GM18868 (cell line): ENCODE measurements at regions not wholly inside any gene's neighbourhood (a gene's known extent, or its start where the extent isn't known, plus 50 kb on each side); places are given as distances from the start of the nearest gene placed in this dataset.

Source experiments
- ATAC-seq: cut with Tn5 transposase; IDR thresholded peaks from one replicate; pipeline ENCODE4 v1.9.1; 2021; ENCODE audit warnings: mild to moderate bottlenecking, moderate library complexity; ENCODE audit not compliant: unreplicated experiment

DNA sequence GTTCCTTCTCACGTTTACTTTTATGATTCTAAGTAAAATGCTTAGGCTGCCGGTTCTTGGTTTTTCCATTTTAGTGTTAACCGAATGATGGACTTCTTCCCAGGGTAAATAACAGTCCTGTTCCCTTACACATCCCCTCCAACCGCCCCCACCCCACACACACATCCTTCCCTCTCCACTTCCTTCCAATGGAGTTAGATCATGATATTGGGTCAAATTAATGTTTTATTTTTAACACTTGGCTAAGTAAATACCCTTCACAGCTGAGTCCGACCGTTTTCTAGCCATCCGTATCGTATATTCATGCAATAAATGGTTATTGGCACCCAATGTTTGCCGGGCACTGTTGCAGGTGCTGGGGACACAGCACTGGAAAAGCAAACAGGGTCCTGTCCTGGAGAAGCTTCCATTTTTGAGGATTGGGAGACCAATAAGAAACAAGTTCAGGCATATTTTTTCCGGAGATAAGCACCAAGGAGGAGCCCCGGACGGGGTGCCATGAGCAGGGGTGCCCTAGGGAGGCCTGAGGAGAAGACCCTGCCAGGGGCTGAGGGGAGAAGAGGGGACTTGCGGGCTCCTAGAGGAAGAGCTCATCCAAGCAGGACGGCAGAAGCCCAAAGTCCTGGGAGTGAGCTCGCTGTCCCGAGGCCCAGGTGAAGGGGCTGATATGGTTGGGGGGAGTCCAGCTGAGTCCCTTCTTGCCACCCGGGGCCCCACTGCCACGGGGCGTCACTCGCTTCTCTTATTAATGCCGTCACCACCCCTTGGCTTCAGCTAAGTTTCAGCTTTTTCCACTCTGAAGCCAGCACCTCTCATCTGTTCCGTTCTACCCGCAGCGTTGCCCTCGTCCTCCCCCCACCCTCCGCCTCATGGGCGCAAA is 126.0 kb upstream of the RET start:
- ATAC-seq, result no peak

- ATAC-seq, result no peak
Observed at GRCh38 chr10:42951486-42952251, 125.2 kb upstream of the RET start.

DNA sequence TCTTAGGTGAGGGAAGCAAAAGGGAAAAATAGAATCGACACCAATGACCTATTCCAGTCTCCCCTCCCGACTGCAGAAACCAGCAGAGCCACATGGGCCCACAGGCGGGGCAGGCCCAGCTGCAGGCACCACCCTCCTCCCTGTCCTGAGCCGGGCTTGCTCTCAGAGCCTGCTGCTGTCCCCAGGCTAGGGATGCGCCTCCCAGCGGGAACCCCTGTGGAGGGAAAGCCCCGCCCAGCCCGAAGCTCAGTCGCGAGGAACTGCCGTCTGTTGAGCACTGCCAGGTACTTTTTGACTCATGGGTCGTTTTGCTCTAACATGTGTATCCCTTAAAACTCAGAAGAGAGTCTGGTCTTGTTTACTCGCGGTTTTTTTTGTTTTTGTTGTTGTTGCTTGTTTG is 124.5 kb upstream of the RET start:
- ATAC-seq, result no peak

DNA sequence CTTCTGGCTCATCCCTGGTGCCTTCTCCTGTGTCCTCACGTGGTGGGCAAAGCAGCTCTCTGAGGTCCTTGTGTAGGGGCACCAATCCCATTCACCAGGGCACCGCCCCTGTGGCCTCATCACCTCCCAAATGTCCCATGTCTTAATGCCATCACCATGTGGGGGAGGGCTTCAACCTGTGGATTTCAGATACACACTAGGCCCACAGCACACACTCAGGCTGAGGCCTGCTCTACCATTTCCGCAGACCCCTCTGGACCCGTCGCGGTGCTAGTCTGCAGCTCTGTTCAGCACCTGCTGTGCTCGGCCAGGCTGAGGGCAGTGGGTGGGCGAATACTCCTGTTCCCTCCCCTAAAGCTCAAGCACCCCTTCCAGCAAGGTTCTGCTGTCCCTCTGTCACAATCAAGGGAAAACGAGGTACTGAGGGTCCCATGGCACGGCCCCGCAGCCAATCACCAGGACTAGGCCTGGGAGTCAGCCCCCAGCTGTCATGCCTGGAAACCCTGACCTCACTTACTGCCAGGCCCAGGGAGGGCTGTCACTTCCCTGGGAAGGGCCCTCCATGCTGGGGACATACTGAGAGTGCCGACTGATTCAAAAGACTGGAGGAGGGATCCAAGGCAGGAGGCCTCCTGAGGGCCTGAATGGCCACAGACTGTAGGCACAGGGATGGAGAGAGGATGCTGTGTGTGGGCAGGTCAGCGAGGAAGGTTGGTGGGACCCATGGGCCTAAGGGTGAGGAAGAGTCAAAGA is 123.8 kb upstream of the RET start:
- no peak for ATAC-seq

GRCh38 chr10:42953684-42954674 is 122.9 kb upstream of the RET start:
- no peak for ATAC-seq

GRCh38 chr10:42954766-42955492 is 121.9 kb upstream of the RET start:
- ATAC-seq, result no peak

DNA sequence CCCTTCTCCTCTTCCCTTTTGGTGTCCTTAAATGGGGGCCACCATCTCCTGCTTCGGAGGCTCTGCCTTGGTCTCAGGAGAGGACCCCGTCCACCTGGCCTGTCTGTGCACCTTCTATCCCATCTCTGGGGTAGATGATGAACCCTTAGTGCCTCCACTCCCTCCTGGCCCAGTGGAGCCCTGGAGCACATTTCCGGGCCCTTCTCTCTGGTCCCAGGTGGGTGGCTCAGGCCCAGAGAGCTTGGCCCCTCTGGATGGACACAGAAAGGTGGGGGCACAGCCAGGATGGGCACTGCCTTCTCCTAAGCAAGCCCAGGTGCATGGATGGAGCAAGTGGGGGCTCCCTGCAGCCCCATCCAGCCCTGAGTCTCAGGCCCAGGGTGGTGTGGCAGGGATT is 121.4 kb upstream of the RET start:
- ATAC-seq, result no peak

GRCh38 chr10:42956045-42956444 is 120.8 kb upstream of the RET start:
- ATAC-seq, result no peak

DNA sequence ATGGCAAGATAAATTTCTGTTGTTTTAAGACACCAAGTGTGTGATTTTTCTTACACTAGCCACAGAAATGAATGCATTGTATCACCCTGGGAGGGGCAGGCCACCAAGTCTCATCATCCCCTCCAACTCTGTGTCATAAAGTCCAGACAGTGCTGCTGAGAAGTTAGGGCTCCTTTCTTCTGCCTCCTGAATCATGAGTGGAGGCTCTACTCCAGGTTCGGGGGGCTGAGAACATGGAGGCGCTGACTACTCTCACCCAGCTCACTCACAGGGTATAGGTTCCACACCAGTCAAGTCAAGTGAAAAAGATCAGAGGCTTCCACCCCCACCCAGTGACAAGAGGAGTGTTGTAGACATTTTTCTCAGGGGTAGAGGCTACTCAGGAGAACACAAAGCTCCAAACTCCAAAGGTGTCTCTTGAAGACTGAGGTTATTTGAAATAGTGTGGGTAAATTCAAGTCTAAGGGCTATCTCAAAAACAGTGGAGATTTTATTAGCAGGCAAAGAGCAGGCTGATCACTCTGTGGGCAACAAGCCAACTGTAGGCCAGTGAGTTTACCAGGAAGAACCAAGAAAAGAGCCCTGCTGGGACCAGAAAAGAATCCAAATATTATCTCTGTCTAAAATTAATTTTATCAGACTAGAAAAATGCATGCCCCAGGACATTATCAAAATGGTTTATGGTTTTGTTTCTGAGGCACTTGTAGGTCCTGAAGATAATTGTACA is 118.6 kb upstream of the RET start:
- ATAC-seq, result no peak

GRCh38 chr10:42959833-42960232 is 117.0 kb upstream of the RET start:
- ATAC-seq, result no peak

DNA sequence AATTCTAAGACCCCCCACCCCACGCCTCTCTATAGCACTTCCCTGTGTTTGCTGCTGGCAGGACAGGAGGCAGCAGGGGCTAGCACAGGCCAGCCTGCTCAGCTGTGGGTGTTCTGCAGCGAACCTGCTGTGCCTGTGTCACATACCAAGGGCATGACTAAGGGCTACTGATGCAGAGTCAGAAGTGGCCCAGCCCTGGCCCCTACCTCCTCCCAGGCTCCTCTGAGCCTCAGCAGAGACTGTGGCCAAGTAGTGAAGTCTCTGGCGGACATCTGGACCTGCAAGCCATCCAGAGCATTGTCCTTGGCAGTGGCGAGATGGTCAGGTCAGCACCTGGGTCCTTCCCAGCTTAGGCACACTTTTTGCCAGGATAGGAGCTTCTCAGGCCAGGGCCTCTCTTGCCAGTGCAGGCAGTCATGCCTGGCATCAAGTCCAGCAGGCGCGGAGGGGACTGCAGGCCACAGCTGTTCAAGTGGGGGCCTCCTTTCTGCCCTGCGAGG is 116.3 kb upstream of the RET start:
- no peak for ATAC-seq

DNA sequence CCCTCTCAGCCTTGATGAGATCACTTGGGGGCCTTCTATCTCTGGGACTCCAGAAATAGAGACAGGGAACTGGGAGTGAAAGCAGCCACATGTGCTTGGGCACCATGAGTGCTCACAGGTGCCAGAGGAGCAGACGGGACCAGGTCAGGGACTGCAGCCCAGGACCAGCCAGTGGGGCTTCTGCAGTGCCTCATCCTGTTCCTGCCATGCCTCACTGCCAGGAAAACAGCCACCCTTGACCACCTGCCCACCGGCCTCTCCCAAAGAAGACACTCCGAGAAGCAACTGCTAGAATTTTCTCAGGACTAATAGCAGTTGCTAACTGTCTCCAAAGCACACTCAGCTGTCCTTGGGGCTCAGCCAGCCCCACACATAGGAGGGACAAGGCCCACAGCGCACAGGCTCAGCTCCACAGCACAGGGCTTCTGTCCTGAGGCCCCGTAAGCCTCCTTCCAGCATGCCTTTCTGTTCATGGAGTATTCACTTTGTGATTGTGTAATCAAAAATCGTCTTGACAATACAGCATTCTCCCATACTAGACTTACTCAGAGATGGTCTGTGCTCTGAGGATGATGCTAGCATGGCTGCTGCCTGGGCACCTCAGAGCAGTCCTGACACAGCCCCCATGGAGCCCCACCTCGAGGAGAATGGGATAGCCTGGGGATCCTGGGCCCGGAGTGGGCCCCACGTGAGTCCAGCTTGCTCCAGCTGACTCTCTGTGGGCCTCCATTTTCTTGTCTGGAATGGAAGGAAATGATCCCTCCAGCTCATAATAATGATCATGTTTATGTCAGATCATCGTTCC is 115.7 kb upstream of the RET start:
- no peak for ATAC-seq

- no peak for ATAC-seq
Observed at GRCh38 chr10:42961796-42962109, 115.1 kb upstream of the RET start.

DNA sequence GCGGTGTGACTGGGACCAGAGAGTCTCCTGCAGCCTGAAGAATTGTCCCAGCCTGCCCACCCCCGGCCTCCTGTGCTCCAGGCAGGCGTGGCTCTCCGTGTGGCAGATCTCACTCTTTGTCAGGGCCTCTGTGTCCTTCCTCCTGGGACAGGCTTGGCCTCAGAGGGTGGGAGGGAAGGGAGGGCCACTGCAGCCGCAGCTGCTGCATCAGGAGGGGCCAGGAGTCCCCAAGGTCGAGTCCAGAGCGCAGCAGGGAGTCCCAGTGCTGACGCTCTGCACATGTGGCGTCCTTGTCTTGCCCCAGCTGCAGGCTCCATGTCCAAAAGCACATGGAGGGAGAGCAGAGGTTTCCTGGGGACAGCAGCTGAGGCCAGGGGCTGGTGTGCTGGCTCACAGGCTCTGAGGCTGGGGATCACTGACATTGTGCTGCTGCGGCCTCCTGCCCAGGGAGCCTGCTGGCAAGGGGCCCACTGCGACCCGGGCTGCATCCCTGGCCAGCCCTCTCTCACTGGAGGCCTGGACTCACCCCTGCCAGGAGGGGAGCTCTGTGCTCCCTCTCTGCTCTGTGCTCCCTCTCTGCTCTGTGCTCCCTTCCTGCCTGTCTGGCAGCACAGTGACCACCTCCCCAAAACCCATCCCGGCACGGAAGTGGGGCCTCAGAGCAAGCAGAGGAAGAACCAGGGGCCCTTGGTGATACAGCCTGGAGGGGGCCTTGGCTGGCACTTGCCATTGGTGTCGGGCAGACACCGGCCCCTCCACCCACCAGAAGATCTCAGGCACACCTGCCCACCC is 114.6 kb upstream of the RET start:
- no peak for ATAC-seq

DNA sequence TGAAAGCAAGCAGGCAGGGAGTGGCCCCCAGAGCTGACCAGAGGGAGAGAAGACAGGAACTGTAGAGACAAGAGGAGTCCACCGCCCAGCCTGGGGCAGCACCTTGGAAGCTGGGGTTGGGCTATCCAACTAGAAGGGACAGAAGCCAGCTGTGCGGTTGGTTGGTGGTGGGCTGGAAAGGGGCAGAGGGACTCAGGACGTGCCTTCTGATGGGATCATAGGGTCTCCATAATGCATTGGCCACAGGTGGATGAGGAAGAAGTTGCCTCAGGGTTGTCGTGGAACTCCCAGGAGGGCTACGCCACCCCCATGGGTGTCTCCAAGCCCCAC is 114.0 kb upstream of the RET start:
- ATAC-seq, result no peak

DNA sequence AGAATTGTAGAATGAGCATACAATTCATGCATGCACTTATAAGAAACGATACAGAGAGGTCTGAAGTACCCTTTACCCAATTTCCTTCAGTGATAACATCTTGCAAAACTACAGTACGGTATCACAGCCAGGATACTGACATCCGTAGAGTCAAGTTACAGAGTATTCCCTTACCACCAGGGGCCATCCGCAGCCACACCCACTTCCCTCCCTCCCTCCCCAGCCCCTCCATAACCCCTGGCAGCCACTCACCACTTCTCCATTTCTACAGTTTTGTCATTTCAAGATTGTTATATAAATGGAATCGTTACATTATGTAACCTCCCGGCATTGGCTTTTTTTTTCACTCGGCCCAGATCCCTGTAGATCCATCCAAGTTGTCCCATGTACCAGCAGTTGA is 113.6 kb upstream of the RET start:
- no peak for ATAC-seq

GRCh38 chr10:42969147-42969546 is 107.7 kb upstream of the RET start:
- ATAC-seq, result no peak

DNA sequence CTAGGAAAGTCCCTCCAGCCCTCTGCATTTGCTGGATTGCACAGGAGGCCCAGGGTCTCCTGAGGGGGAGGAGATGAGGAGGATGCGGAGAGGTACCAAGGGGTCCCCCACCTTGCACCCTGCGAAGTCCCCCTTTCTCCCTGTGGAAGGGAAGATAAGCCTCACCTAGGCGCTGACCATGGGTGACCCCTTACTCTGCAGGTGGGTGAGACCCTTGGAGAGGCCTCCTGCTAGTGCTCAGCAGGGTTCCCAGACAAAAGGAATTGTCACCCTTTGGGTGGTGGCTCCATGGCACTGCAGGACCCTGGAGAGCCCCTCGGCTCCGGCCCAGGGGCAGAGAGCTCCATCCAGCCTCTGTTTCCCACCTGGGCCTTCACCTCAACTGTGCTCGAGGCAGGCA is 107.0 kb upstream of the RET start:
- no peak for ATAC-seq
